ENCODE measurements at regions not wholly inside any gene's neighbourhood (a gene's known extent, or its start where the extent isn't known, plus 50 kb on each side); places are given as distances from the start of the nearest gene placed in this dataset.
A peak's percentile ranks its signal among the peaks of the same experiment; 100 is the strongest.

DNA sequence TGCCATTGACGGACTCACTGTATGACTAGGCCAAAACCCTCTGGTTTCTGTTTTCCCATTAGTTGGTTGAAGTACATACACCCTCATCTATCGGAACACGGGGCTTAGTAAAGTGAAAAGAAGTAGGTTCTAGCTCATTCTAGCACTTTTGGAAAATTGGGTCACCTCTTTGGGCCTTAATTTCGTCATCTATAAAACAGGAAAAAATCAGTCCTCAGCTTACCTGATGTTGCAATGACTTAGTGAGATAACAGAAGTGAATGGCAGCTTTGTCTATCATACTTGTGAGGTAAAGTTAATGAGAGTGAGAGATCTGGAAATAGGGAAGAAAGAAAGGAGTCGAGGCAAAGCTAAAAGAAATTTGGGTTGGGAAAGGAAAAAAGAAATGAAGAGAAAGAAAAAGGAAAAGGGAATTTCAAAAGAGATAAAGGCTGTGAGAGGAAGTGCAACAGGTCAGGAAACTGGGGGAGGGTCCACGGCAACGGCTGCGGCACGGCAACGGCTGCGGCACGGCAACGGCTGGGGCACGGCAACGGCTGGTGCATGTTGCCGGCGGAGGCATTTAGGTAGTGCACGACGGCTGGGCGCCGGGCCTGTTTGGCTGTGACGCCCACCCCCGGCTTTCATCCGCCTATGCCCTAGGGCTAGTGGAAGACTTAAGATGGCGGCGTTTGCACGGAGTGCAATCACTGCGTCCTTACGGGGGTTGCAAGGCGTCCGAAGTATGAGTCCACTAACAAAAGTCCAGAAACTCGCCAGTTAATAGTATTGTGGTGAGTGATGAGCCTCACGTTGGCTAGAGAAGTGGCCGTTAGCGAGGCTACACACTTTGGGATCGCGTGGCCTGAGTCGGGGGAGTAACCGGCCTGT lies 91.4 kb upstream of the XIST start:
- Histone ChIP-seq H2AFZ (replicated peaks; ENCODE audit: low read length, poor library complexity) (peak overlapping the region; percentile 90), H3K4me3 (ENCODE audit: insufficient read depth, low read depth, low read length) (peak overlapping the region; percentile 92), H4K5ac (ENCODE audit: low read depth, low read length) (peak overlapping the region; percentile 95), H3K79me1 (ENCODE audit: low read depth in 1 of 2, low read length in 2 of 2) (peaks cover 3 to 5% of the 10 kb centered on the region in 2 experiments; a peak in 2 of 4 replicates), H2BK15ac (ENCODE audit: low read depth, low read length) (no peak overlapping the region; the same call in 2 of the 3 replicates), H3K23ac (ENCODE audit: low read depth, low read length) (peak overlapping the region; percentile 87; the same call in 1 of the 2 replicates), H2BK20ac (ENCODE audit: low read depth, low read length) (peak overlapping the region; percentile 75), H3K4me2 (ENCODE audit: low read depth, low read length) (peak overlapping the region; percentile 82), H3K4ac (ENCODE audit: low read depth, low read length) (peak overlapping the region; percentile 89), H3K27ac (ENCODE audit: insufficient read depth, low read length) (peak overlapping the region; percentile 91), H2BK120ac (ENCODE audit: low read depth, low read length) (peak overlapping the region; percentile 67), H2AK9ac (replicated peaks; ENCODE audit: low read depth, low read length, poor library complexity) (peak overlapping the region; percentile 82), H3K4me1 (ENCODE audit: control insufficient read depth, insufficient read depth, low read length) (peaks cover 2% of the 10 kb centered on the region; the same call in 1 of the 2 replicates), H2BK5ac (ENCODE audit: low read depth, low read length, poor library complexity, severe bottlenecking) (peak overlapping the region; percentile 73), H3K18ac (ENCODE audit: low read depth, low read length) (peak overlapping the region; percentile 90), H4K91ac (ENCODE audit: insufficient read depth, low read depth, low read length) (peak overlapping the region; percentile 84), H4K8ac (ENCODE audit: low read depth in 2 of 2, low read length in 2 of 2) (peak overlapping the region; percentile 94 to 99), H2AK5ac (ENCODE audit: low read depth, low read length) (0 out of 2 replicates have a peak overlapping the region, but pooled peaks have one; percentile 4), H3K27me3 (ENCODE audit: control insufficient read depth, insufficient read depth, low read length) (no peaks in the 10 kb centered on the region), H3K36me3 (ENCODE audit: control insufficient read depth, insufficient read depth, low read length) (no peaks in the 10 kb centered on the region), H4K20me1 (ENCODE audit: insufficient read depth, low read length) (no peaks in the 10 kb centered on the region), H3K9ac (ENCODE audit: low read depth, low read length) (peak overlapping the region; percentile 96), H3K9me3 (ENCODE audit: control insufficient read depth, insufficient read depth, low read length) (no peaks in the 10 kb centered on the region), H3K56ac (ENCODE audit: extremely low read depth, insufficient read depth, low read length) (peak overlapping the region; percentile 88), H3K14ac (replicated peaks; ENCODE audit: low read depth, low read length) (peak overlapping the region; percentile 95), H3K9me1 (ENCODE audit: insufficient read depth, low read length) (no peaks in the 10 kb centered on the region)
- ChIA-PET POLR2A (ENCODE audit: unreplicated experiment) (interaction anchor here (0.6 kb wide), 1 partner anchor 60 kb away, joined by 6 read pairs; no protein-coding TSS in a partner anchor), CTCF (interaction anchor here (0.5 to 0.8 kb wide), 2 partner anchors 24 to 112 kb away, joined by 3 to 4 read pairs; no protein-coding TSS in a partner anchor)
- WGBS, 2 experiments (ENCODE audit: extremely low coverage in 2 of 2, insufficient read length in 1 of 2), result 0 to 100% methylated on average over 1 to 20 of the region's 39 CpGs
- ATAC-seq (ENCODE audit: low read depth), result peak; percentile 100
- intact Hi-C loops (cut with micrococcal nuclease), result loop anchor here (1.0 to 2.0 kb wide), 2 partner anchors 27 to 89 kb away; no protein-coding TSS in a partner anchor
- DNase-seq, result peak; percentile 91
- dilution Hi-C loops (cut with HindIII; ENCODE audit: low sequenced_read_pairs, unreplicated experiment), result no loop called here
- in situ Hi-C loops (cut with MboI; ENCODE audit: low sequenced_read_pairs), result no loop called here
- no TSS peak for BruUV-seq (replicated peaks)
- TF ChIP-seq SMC3 (IDR thresholded peaks at IDR 0.05; ENCODE audit: low read depth, low read length) (0 out of 2 replicates have a peak, but pooled peaks have one; percentile 7), NFE2L2 (IDR thresholded peaks at IDR 0.05; ENCODE audit: low read depth, low read length) (no peak), MAZ (IDR thresholded peaks at IDR 0.05; ENCODE audit: borderline replicate concordance, low read depth, low read length) (peak; percentile 75; the same call in 1 of the 2 replicates), BHLHE40 (IDR thresholded peaks at IDR 0.05; ENCODE audit: low read depth, low read length) (peak; percentile 52; the same call in 1 of the 2 replicates), RCOR1 (IDR thresholded peaks at IDR 0.05; ENCODE audit: insufficient replicate concordance, low read length) (no peak), MAFK (IDR thresholded peaks at IDR 0.05; ENCODE audit: low read depth, low read length) (no peak), FOS (IDR thresholded peaks at IDR 0.05; ENCODE audit: low read depth, low read length) (no peak), CHD1 (IDR thresholded peaks at IDR 0.05; ENCODE audit: low read depth, low read length) (no peak), RFX5 (IDR thresholded peaks at IDR 0.05; ENCODE audit: low read depth, low read length) (no peak), MXI1 (IDR thresholded peaks at IDR 0.05; ENCODE audit: borderline replicate concordance, low read depth, low read length) (peak; percentile 50; the same call in 1 of the 2 replicates), CEBPB (IDR thresholded peaks at IDR 0.05; ENCODE audit: low read depth, low read length) (peak; percentile 59; the same call in 1 of the 2 replicates), ELK1 (IDR thresholded peaks at IDR 0.05; ENCODE audit: borderline replicate concordance, low read depth, low read length) (no peak), RAD21 (IDR thresholded peaks at IDR 0.05; ENCODE audit: low read length) (no peak)
- TF ChIP-seq, protein P1, sequence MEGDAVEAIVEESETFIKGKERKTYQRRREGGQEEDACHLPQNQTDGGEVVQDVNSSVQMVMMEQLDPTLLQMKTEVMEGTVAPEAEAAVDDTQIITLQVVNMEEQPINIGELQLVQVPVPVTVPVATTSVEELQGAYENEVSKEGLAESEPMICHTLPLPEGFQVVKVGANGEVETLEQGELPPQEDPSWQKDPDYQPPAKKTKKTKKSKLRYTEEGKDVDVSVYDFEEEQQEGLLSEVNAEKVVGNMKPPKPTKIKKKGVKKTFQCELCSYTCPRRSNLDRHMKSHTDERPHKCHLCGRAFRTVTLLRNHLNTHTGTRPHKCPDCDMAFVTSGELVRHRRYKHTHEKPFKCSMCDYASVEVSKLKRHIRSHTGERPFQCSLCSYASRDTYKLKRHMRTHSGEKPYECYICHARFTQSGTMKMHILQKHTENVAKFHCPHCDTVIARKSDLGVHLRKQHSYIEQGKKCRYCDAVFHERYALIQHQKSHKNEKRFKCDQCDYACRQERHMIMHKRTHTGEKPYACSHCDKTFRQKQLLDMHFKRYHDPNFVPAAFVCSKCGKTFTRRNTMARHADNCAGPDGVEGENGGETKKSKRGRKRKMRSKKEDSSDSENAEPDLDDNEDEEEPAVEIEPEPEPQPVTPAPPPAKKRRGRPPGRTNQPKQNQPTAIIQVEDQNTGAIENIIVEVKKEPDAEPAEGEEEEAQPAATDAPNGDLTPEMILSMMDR (conservative IDR thresholded peaks at IDR 0.05; ENCODE audit: low read depth, low read length), result no peak

Data from IMR-90 (cell line).